Lower lobe of right lung (tissue), 2 donors: ENCODE measurements at regions not wholly inside any gene's neighbourhood (a gene's known extent, or its start where the extent isn't known, plus 50 kb on each side); places are given as distances from the start of the nearest gene placed in this dataset.

Experiments
- ATAC-seq, 2 donors: fragments of 200-7000 bp; cut with Tn5 transposase; one replicate each; pipeline ENCODE4 v1.9.1; 2020 to 2022; ENCODE audit warnings: mild to moderate bottlenecking in 2 of 2, moderate library complexity in 2 of 2
- DNase-seq: peaks from one replicate; pipeline ENCODE4 v3.0.0-alpha.2; 2020
- H3K27ac ChIP-seq: fragments of 200-600 bp; one replicate; pipeline ENCODE4 v1.8.0; 2022
- H3K27me3 ChIP-seq: fragments of 200-600 bp; one replicate; pipeline ENCODE4 v1.8.0; 2022; ENCODE audit warnings: low read depth
- H3K36me3 ChIP-seq: fragments of 200-600 bp; one replicate; pipeline ENCODE4 v1.8.0; 2022; ENCODE audit warnings: mild to moderate bottlenecking
- H3K4me1 ChIP-seq: fragments of 200-600 bp; one replicate; pipeline ENCODE4 v1.8.0; 2022
- H3K4me3 ChIP-seq: fragments of 200-600 bp; one replicate; pipeline ENCODE4 v1.8.0; 2022; ENCODE audit warnings: mild to moderate bottlenecking
- H3K9me3 ChIP-seq: fragments of 200-600 bp; one replicate; pipeline ENCODE4 v1.8.0; 2022
- intact Hi-C: fragments of 100-400 bp; cut with DNase I; formaldehyde crosslinking; loops from one replicate; pipeline ENCODE4 v1.11.0; 2022
- TF ChIP-seq, protein P1 (sequence below): fragments of 200-600 bp; IDR thresholded peaks from one replicate; pipeline ENCODE4 v1.8.0; 2022; ENCODE audit warnings: antibody characterized with exemption, mild to moderate bottlenecking
- donor health status: DM: no; HTN: yes; CAD: no; lungs with severe emphysema.

DNA sequence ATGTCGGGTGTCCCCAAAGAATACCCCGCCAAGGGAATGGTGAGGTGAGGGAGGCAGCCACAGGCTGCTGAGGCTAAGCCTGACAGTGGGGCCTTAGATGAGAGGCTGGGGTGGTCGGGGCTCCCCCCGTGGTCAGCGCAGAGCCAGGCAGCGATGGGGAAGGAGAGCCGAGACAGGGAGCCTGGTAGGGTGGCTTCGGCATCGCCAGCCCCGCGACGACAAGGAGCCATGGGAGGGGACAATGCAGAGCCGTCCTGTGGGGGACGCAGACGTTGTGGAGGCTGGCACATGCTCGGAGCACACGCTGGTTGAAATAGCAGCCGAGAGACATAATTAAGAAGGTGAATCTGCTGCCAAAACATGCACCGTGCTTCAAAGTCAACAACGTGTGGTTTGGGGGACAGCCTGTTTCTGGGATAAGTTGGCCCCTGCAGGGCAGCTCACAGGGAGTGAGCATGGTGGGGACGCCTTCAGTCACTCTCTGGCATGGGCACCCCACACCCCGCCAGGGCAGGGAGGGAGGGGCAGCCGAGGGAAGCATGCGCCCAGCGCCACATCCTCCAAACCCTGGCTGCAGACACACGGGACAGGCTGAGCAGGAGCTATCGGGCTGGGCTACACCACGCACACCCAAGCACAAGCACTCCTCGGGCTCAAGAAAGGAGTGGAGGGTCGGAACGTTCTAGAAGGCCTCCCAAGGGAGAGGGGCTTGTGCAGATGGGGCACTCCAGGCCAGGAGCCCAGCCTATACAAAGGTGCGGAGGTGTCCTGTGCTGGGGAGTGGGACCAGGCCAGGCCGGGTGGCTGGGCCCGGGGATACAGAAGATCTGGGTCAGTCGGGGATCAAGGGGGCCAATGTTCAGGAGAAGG lies 66.6 kb upstream of the C14orf180 start:
- Histone ChIP-seq H3K27ac (no peak overlapping the region), H3K4me1 (no peaks in the 10 kb centered on the region), H3K4me3 (no peak overlapping the region), H3K27me3 (peaks cover 18% of the 10 kb centered on the region), H3K36me3 (no peaks in the 10 kb centered on the region), H3K9me3 (no peaks in the 10 kb centered on the region)
- no peak for DNase-seq
- peak in 1 of 2 donors; percentile 12 for ATAC-seq
- TF ChIP-seq, protein P1, sequence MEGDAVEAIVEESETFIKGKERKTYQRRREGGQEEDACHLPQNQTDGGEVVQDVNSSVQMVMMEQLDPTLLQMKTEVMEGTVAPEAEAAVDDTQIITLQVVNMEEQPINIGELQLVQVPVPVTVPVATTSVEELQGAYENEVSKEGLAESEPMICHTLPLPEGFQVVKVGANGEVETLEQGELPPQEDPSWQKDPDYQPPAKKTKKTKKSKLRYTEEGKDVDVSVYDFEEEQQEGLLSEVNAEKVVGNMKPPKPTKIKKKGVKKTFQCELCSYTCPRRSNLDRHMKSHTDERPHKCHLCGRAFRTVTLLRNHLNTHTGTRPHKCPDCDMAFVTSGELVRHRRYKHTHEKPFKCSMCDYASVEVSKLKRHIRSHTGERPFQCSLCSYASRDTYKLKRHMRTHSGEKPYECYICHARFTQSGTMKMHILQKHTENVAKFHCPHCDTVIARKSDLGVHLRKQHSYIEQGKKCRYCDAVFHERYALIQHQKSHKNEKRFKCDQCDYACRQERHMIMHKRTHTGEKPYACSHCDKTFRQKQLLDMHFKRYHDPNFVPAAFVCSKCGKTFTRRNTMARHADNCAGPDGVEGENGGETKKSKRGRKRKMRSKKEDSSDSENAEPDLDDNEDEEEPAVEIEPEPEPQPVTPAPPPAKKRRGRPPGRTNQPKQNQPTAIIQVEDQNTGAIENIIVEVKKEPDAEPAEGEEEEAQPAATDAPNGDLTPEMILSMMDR: no peak
- intact Hi-C loops: no loop called here

DNA sequence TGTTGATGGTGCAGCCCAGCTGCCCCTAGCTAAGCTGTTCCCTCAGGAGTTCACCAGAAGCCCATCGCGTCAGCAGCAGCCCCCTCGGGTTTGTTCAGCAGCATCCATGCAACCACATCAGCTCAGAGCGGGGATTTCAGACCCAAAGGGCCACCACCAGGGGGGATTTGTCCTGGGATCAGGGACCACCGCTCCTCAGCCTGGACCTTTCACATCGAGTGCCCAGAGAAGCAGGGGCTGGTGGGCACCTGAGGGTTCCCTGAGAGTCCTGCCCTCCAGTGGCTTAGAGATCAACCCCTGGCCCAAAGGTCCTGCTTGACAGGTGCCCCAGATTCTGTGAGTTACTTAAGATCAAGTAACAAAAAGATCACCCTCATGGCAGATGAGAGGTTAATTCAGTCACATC lies 65.9 kb upstream of the C14orf180 start:
- no peak for DNase-seq
- no peaks in the 10 kb centered on the region for H3K4me1 ChIP-seq
- H3K27me3 ChIP-seq: peaks cover 18% of the 10 kb centered on the region
- ATAC-seq: no peak
- H3K4me3 ChIP-seq: no peak overlapping the region
- intact Hi-C loops: no loop called here
- no peaks in the 10 kb centered on the region for H3K36me3 ChIP-seq
- no peaks in the 10 kb centered on the region for H3K9me3 ChIP-seq
- TF ChIP-seq, protein P1: no peak
- H3K27ac ChIP-seq: no peak overlapping the region

DNA sequence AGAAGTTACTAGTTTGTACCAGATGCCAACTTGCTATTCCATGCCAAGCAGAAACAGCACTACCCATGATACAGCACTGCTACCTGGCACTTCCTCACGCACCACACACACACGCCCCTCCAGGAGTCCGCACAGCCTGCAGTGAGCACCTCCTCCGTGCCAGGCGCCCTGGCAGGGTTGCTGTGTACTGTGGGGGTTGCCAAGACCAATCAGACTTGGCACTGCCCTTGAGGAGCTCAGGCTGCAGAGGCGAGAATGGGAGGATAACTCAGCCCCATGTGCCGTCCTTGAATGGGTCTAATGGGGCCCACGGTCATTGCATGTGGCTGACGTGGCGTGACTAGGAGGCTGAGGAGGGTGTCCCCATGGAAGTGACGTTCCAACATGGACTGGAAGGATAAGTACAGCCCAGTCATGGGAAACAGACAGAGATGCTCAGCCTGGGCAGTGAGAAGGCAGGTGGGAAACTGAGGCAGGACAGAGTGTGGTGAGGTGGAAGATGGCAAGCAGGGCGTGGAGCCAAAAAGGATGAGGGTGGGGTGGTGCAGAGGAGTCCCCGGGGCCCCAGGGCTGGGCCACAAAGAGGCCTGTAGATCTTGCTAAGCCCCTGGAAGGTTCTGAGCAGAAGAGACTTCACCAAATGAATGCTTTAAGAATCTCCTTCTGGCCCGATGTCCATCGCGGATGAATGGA lies 65.3 kb upstream of the C14orf180 start:
- no peak for DNase-seq
- intact Hi-C loops: no loop called here

DNA sequence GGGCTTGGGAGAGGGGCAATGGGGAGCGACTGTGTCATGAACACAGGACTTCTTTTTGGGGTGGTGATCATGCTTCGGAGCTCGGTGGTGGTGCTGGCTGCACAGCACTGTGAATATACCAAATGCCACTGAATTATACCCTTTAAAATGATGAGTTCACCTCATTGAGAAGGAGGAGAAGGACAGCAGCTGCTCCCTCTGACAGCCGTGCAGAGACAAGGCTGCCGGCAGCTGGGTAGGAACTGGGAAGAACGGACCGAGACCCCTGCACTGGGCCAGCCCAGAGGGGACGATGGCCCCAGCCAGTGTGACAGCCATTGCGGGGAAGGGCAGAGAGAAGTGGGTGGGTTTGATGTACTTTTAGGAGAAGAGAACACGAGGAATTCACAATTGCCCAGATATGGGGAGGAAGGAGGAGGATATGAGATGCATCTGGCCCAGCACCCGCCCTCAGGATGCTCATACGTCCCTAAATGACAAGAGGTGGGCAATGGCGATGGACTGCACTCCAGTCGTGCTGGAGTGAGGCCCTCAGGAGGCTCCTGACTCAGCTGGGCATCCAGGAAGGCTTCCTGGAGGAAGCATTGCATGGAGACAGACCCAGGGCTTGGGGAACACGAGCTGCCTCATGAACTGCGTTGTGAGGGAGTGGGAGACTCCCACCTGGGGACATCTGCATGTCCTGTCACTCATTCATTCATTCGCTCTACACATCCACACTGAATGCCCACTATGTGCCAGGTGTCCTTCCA lies 64.3 kb upstream of the C14orf180 start:
- TF ChIP-seq, protein P1: no peak
- intact Hi-C loops: no loop called here
- H3K36me3 ChIP-seq: no peaks in the 10 kb centered on the region
- no peak for DNase-seq
- H3K4me1 ChIP-seq: no peaks in the 10 kb centered on the region
- no peak overlapping the region for H3K27ac ChIP-seq
- no peaks in the 10 kb centered on the region for H3K9me3 ChIP-seq
- no peak for ATAC-seq
- H3K27me3 ChIP-seq: peaks cover 14% of the 10 kb centered on the region
- H3K4me3 ChIP-seq: no peak overlapping the region

More for the DNA sequence above, 65.3 kb upstream of the C14orf180 start:
- H3K4me3 ChIP-seq: no peak overlapping the region
- no peaks in the 10 kb centered on the region for H3K4me1 ChIP-seq
- H3K27ac ChIP-seq: no peak overlapping the region
- no peaks in the 10 kb centered on the region for H3K9me3 ChIP-seq
- H3K27me3 ChIP-seq: peaks cover 18% of the 10 kb centered on the region
- TF ChIP-seq, protein P1: no peak
- no peak for ATAC-seq
- H3K36me3 ChIP-seq: no peaks in the 10 kb centered on the region
